ENCODE measurements at regions not wholly inside any gene's neighbourhood (a gene's known extent, or its start where the extent isn't known, plus 50 kb on each side); places are given as distances from the start of the nearest gene placed in this dataset.

- TF ChIP-seq CTCF (IDR thresholded peaks at IDR 0.05) (no peak), POLR2A (IDR thresholded peaks at IDR 0.05) (no peak)
Measured at GRCh38 chr12:33277376-33277775, 162.2 kb downstream of the SYT10 start.

Data from uterus (tissue), 2 donors.